ENCODE measurements at regions not wholly inside any gene's neighbourhood (a gene's known extent, or its start where the extent isn't known, plus 50 kb on each side); places are given as distances from the start of the nearest gene placed in this dataset.

DNA sequence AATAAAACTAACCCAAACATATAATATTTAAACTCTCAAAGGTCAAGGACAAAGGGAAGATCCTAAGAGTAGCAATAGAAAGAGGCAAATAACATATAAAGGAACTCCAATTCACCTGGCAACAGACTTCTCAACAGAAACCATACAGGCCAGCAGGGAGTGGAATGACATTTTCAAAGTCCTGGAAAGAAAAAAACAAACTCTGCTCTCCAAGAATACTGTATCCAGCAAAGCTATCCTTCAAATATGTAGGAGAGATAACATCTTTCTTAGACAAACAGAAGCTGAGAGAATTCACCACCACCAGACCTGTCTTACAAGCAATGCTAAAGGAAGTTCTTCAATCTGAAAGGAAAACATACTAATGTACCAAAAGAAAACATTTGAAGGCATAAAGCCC, 51.5 kb upstream of the TMEM158 start:
- CTCF ChIA-PET, result no interaction called here
- peaks cover 15% of the 10 kb centered on the region for H3K9me3 Mint-ChIP-seq (ENCODE audit: insufficient read depth)
- peaks cover 57% of the 10 kb centered on the region for H3K27me3 Mint-ChIP-seq

DNA sequence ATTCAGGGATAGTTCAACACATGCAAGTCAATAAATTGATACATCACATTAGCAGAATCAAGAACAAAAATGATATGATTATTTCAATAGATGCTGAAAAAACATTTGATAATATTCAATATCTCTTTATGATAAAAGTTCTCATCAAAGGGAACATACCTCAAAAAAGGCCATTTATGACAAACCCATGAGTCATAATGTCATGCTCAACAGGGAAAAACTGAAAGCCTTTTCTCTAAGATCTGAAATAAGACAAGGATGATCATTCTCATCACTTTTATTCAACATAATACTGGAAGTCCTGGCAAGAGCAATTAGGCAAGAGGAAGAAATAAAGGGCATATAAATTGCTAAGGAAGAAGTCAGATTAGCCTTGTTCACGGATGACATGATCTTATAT, 54.1 kb upstream of the TMEM158 start:
- TF ChIP-seq EZH2 (IDR thresholded peaks at IDR 0.05; ENCODE audit: borderline replicate concordance, insufficient read depth, low read depth, low read length, poor library complexity, severe bottlenecking) (no peak), CTCF (IDR thresholded peaks at IDR 0.05) (no peak)
- H3K79me2 ChIP-seq (ENCODE audit: control insufficient read depth, insufficient read depth, low read length), result no peaks in the 10 kb centered on the region
- H3K9ac ChIP-seq (ENCODE audit: low read length), result no peak overlapping the region
- ATAC-seq (ENCODE audit: low read depth) (no peak), DNase-seq (no peak)
- Mint-ChIP-seq H3K27ac (no peak overlapping the region), H3K4me3 (no peak overlapping the region), H3K9me3 (ENCODE audit: insufficient read depth) (peaks cover 15% of the 10 kb centered on the region), H3K27me3 (peaks cover 54% of the 10 kb centered on the region), H3K4me1 (no peaks in the 10 kb centered on the region)
- no peak overlapping the region for H2AFZ ChIP-seq (ENCODE audit: insufficient read depth, low read depth, low read length, poor library complexity, severe bottlenecking)
- H3K4me2 ChIP-seq (replicated peaks; ENCODE audit: low read depth, low read length, poor library complexity, severe bottlenecking), result no peak overlapping the region
- H3K4me1 ChIP-seq (ENCODE audit: control insufficient read depth in 2 of 2, insufficient read depth in 2 of 2, low read length in 2 of 2), result no peaks in the 10 kb centered on the region
- CTCF ChIA-PET, result no interaction called here
- peaks cover 0 to 6% (median 5%) of the 10 kb centered on the region in 3 donors for H3K9me3 ChIP-seq (ENCODE audit: control extremely low read depth in 1 of 3, control insufficient read depth in 2 of 3, insufficient read depth in 1 of 3, low read length in 2 of 3)
- no peak overlapping the region for H3K4me3 ChIP-seq (ENCODE audit: control extremely low read depth in 1 of 5, extremely low read depth in 1 of 5, insufficient read depth in 1 of 5, low read depth in 2 of 5, low read length in 4 of 5)
- H4K20me1 ChIP-seq (ENCODE audit: control insufficient read depth, insufficient read depth, low read length, poor library complexity, severe bottlenecking), result no peaks in the 10 kb centered on the region
- H3K36me3 ChIP-seq (replicated peaks in 1 of 2; ENCODE audit: control extremely low read depth in 1 of 2, control insufficient read depth in 1 of 2, extremely low read depth in 1 of 2, insufficient read depth in 2 of 2, low read length in 1 of 2), result no peaks in the 10 kb centered on the region
- no peak overlapping the region for H3K27ac ChIP-seq (ENCODE audit: low read length in 2 of 2)
- POLR2A ChIA-PET, result no interaction called here
- peaks cover 0 to 12% (median 4%) of the 10 kb centered on the region in 4 experiments for H3K27me3 ChIP-seq (replicated peaks in 1 of 4; ENCODE audit: control extremely low read depth in 1 of 4, control insufficient read depth in 3 of 4, insufficient read depth in 4 of 4, low read length in 3 of 4)
- intact Hi-C loops (cut with micrococcal nuclease), result no loop called here
- no CpG with 5 or more reads among the region's 1 CpG for WGBS (ENCODE audit: insufficient coverage)

More for the DNA sequence above, 51.5 kb upstream of the TMEM158 start:
- Histone ChIP-seq H3K27me3 (replicated peaks in 1 of 4; ENCODE audit: control extremely low read depth in 1 of 4, control insufficient read depth in 3 of 4, insufficient read depth in 4 of 4, low read length in 3 of 4) (peaks cover 0 to 13% (median 4%) of the 10 kb centered on the region in 4 experiments), H2AFZ (ENCODE audit: insufficient read depth, low read depth, low read length, poor library complexity, severe bottlenecking) (no peak overlapping the region), H3K4me2 (replicated peaks; ENCODE audit: low read depth, low read length, poor library complexity, severe bottlenecking) (no peak overlapping the region), H3K4me3 (ENCODE audit: control extremely low read depth in 1 of 5, extremely low read depth in 1 of 5, insufficient read depth in 1 of 5, low read depth in 2 of 5, low read length in 4 of 5) (no peak overlapping the region), H4K20me1 (ENCODE audit: control insufficient read depth, insufficient read depth, low read length, poor library complexity, severe bottlenecking) (no peaks in the 10 kb centered on the region), H3K79me2 (ENCODE audit: control insufficient read depth, insufficient read depth, low read length) (no peaks in the 10 kb centered on the region), H3K9me3 (ENCODE audit: control extremely low read depth in 1 of 3, control insufficient read depth in 2 of 3, insufficient read depth in 1 of 3, low read length in 2 of 3) (peaks cover 0 to 6% (median 5%) of the 10 kb centered on the region in 3 donors), H3K9ac (ENCODE audit: low read length) (no peak overlapping the region), H3K36me3 (replicated peaks in 1 of 2; ENCODE audit: control extremely low read depth in 1 of 2, control insufficient read depth in 1 of 2, extremely low read depth in 1 of 2, insufficient read depth in 2 of 2, low read length in 1 of 2) (no peaks in the 10 kb centered on the region), H3K4me1 (ENCODE audit: control insufficient read depth in 2 of 2, insufficient read depth in 2 of 2, low read length in 2 of 2) (no peaks in the 10 kb centered on the region), H3K27ac (ENCODE audit: low read length in 2 of 2) (no peak overlapping the region)
- no peaks in the 10 kb centered on the region for H3K4me1 Mint-ChIP-seq
- no peak overlapping the region for H3K27ac Mint-ChIP-seq
- H3K4me3 Mint-ChIP-seq, result no peak overlapping the region
- intact Hi-C loops (cut with micrococcal nuclease), result no loop called here
- POLR2A ChIA-PET, result no interaction called here
- no peak for DNase-seq
- ATAC-seq (ENCODE audit: low read depth), result no peak
- TF ChIP-seq CTCF (IDR thresholded peaks at IDR 0.05) (no peak), EZH2 (IDR thresholded peaks at IDR 0.05; ENCODE audit: borderline replicate concordance, insufficient read depth, low read depth, low read length, poor library complexity, severe bottlenecking) (no peak)

Measured in B cell (primary cell).